ENCODE measurements at regions not wholly inside any gene's neighbourhood (a gene's known extent, or its start where the extent isn't known, plus 50 kb on each side); places are given as distances from the start of the nearest gene placed in this dataset.

DNA sequence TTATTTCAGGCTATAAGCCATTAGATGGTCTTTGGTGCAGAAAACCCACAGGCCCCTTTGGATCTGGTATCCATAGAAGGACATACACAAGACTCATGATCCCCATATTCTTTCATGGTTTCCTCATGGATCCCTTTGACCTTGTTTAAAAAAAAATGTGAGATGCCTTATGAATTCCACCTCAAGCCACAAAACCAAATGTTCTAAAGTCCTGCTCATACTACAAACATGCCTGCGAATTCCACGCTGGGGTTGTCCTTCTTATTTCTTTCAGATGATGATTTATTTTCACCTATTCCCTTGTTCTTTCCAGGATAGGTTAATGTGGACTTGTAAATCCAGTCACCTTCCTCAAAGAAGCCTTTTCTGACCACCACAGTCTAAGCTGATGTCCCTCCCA is 256.9 kb upstream of the DPYD start:
- DNase-seq (ENCODE audit: extremely low read depth, insufficient read length): no peak
- Histone ChIP-seq H3K4me3 (replicated peaks; ENCODE audit: low read depth, low read length) (no peak overlapping the region), H3K27me3 (replicated peaks; ENCODE audit: control insufficient read depth, insufficient read depth, low read length) (no peaks in the 10 kb centered on the region), H3K36me3 (ENCODE audit: control insufficient read depth, insufficient read depth, low read length) (no peaks in the 10 kb centered on the region)
- no peak for TF ChIP-seq CTCF (IDR thresholded peaks at IDR 0.05; ENCODE audit: insufficient read depth, low read length, poor library complexity, severe bottlenecking)

DNA sequence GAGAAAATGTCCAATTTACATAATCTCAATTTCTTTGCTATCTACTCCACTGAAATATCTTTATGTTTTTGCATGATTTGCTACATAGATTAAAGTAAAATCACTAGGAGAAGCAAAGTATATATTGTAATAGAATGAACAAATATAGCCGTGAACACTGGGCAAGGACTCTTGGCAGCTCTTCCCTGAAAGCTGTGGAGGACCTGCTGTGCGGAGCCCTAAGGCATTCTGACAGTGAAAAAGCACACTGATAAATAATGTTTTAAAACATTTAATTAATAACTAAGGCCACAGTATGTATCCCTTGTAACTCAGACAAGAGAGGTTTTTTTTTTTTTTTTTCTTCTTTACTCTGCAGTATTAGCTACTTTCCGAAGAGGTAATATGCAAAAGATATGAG is 256.1 kb upstream of the DPYD start:
- H3K4me3 ChIP-seq (replicated peaks; ENCODE audit: low read depth, low read length): no peak overlapping the region
- TF ChIP-seq CTCF (IDR thresholded peaks at IDR 0.05; ENCODE audit: insufficient read depth, low read length, poor library complexity, severe bottlenecking): no peak
- no peak for DNase-seq (ENCODE audit: extremely low read depth, insufficient read length)
- no peaks in the 10 kb centered on the region for H3K27me3 ChIP-seq (replicated peaks; ENCODE audit: control insufficient read depth, insufficient read depth, low read length)
- H3K36me3 ChIP-seq (ENCODE audit: control insufficient read depth, insufficient read depth, low read length): no peaks in the 10 kb centered on the region

DNA sequence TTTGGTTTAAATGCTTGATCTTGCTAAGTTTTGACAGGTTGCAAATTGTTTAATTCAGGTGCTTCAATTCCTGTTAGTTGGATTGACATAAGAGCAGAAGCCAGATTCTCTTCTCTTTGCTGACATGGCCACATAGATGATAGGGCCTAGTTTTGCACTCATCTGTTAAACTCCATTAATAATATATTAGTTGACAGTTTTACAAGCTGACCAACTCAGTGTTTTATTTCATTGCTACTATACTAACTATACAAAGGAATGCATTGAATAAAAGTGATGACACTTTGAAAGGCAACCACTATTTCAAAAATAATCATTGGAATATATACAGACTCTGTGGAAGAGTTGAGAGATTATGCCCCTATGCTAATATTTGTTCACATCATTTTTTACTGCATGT is 255.6 kb upstream of the DPYD start:
- DNase-seq (ENCODE audit: extremely low read depth, insufficient read length): no peak
- Histone ChIP-seq H3K27me3 (replicated peaks; ENCODE audit: control insufficient read depth, insufficient read depth, low read length) (no peaks in the 10 kb centered on the region), H3K36me3 (ENCODE audit: control insufficient read depth, insufficient read depth, low read length) (no peaks in the 10 kb centered on the region), H3K4me3 (replicated peaks; ENCODE audit: low read depth, low read length) (no peak overlapping the region)
- TF ChIP-seq CTCF (IDR thresholded peaks at IDR 0.05; ENCODE audit: insufficient read depth, low read length, poor library complexity, severe bottlenecking): no peak

DNA sequence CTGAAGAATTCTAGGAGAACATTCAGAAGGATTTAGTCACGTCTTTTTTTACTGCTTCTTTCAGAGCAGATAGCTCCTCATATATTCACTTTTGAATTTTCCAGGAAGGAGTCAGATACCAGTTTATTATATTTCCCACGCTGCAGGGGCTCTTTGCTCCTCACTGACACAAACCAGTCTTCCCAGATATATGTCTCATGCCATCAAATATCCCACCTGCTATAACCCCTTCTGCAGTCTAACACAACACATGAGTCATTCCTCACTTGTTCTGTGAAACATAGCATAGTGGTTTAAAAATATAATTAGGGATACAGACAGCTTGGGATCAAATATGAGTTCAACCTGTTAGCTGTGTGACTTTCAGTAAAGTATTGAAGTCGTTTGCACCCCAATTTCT is 251.7 kb upstream of the DPYD start:
- no peak for TF ChIP-seq CTCF (IDR thresholded peaks at IDR 0.05; ENCODE audit: insufficient read depth, low read length, poor library complexity, severe bottlenecking)
- no peak for DNase-seq (ENCODE audit: extremely low read depth, insufficient read length)
- no peaks in the 10 kb centered on the region for H3K36me3 ChIP-seq (ENCODE audit: control insufficient read depth, insufficient read depth, low read length)
- H3K4me3 ChIP-seq (replicated peaks; ENCODE audit: low read depth, low read length): no peak overlapping the region
- H3K27me3 ChIP-seq (replicated peaks; ENCODE audit: control insufficient read depth, insufficient read depth, low read length): no peaks in the 10 kb centered on the region

GRCh38 chr1:98172022-98172421 is 251.2 kb upstream of the DPYD start:
- Histone ChIP-seq H3K27me3 (replicated peaks; ENCODE audit: control insufficient read depth, insufficient read depth, low read length) (no peaks in the 10 kb centered on the region), H3K4me3 (replicated peaks; ENCODE audit: low read depth, low read length) (no peak overlapping the region)

More at GRCh38 chr1:98172022-98172421, 251.2 kb upstream of the DPYD start:
- H3K36me3 ChIP-seq (ENCODE audit: control insufficient read depth, insufficient read depth, low read length): no peaks in the 10 kb centered on the region
- no peak for TF ChIP-seq CTCF (IDR thresholded peaks at IDR 0.05; ENCODE audit: insufficient read depth, low read length, poor library complexity, severe bottlenecking)
- DNase-seq (ENCODE audit: extremely low read depth, insufficient read length): no peak
